Osteocyte (in vitro differentiated cells): ENCODE measurements at regions not wholly inside any gene's neighbourhood (a gene's known extent, or its start where the extent isn't known, plus 50 kb on each side); places are given as distances from the start of the nearest gene placed in this dataset.
A peak's percentile ranks its signal among the peaks of the same experiment; 100 is the strongest.

ENCODE experiments used
- DNase-seq: peaks from one replicate; pipeline ENCODE4 v3.0.0; 2021; ENCODE audit warnings: mixed read lengths; ENCODE audit not compliant: unreplicated experiment; ENCODE audit errors: extremely low spot score
- H3K27ac Mint-ChIP-seq: one replicate; pipeline ENCODE4 v1.8.0; 2021; ENCODE audit warnings: mild to moderate bottlenecking, mixed read lengths; ENCODE audit not compliant: unreplicated experiment
- H3K27me3 Mint-ChIP-seq: one replicate; pipeline ENCODE4 v1.8.0; 2021; ENCODE audit warnings: mixed read lengths; ENCODE audit not compliant: unreplicated experiment
- H3K36me3 Mint-ChIP-seq: one replicate; pipeline ENCODE4 v1.8.0; 2021; ENCODE audit warnings: mixed read lengths; ENCODE audit not compliant: unreplicated experiment
- H3K4me1 Mint-ChIP-seq: one replicate; pipeline ENCODE4 v1.8.0; 2021; ENCODE audit warnings: mixed read lengths; ENCODE audit not compliant: unreplicated experiment
- H3K4me3 Mint-ChIP-seq: one replicate; pipeline ENCODE4 v1.8.0; 2021; ENCODE audit warnings: mild to moderate bottlenecking, moderate library complexity, mixed read lengths; ENCODE audit not compliant: unreplicated experiment
- H3K9me3 Mint-ChIP-seq: one replicate; pipeline ENCODE4 v1.8.0; 2021; ENCODE audit warnings: mixed read lengths; ENCODE audit not compliant: unreplicated experiment
- TF ChIP-seq, protein P1 (sequence below): fragments of 200-600 bp; sonication (generic); IDR thresholded peaks from 2 replicates; pipeline ENCODE4 v1.5.0; 2021; ENCODE audit warnings: antibody characterized with exemption, mild to moderate bottlenecking, moderate library complexity

DNA sequence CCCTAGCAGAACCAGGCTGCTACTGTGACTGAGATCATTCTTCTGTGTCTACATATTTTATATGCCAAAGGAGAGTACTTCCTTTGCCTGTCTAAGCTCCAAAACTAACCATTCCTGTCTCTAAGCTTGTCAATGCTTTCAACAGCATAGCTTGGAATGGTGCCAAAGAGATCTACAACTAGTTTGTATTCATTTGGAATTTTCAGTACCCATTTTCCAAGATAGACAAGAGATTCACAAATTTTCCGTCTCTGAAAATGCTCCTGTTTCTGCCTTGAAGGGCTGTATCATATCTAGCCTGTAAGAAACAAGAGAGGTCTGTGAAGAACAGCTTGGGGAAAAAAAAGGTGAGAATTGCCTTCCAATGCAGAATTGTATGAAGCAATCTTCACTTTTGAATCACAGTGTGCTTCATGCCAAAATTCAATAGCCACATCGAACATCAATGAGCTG, 334.4 kb upstream of the ACTBL2 start:
- no peak overlapping the region for H3K27ac Mint-ChIP-seq
- no peak for DNase-seq
- no peaks in the 10 kb centered on the region for H3K36me3 Mint-ChIP-seq
- no peaks in the 10 kb centered on the region for H3K9me3 Mint-ChIP-seq
- H3K4me1 Mint-ChIP-seq, result peaks cover 31% of the 10 kb centered on the region
- no peak overlapping the region for H3K4me3 Mint-ChIP-seq
- TF ChIP-seq, protein P1, sequence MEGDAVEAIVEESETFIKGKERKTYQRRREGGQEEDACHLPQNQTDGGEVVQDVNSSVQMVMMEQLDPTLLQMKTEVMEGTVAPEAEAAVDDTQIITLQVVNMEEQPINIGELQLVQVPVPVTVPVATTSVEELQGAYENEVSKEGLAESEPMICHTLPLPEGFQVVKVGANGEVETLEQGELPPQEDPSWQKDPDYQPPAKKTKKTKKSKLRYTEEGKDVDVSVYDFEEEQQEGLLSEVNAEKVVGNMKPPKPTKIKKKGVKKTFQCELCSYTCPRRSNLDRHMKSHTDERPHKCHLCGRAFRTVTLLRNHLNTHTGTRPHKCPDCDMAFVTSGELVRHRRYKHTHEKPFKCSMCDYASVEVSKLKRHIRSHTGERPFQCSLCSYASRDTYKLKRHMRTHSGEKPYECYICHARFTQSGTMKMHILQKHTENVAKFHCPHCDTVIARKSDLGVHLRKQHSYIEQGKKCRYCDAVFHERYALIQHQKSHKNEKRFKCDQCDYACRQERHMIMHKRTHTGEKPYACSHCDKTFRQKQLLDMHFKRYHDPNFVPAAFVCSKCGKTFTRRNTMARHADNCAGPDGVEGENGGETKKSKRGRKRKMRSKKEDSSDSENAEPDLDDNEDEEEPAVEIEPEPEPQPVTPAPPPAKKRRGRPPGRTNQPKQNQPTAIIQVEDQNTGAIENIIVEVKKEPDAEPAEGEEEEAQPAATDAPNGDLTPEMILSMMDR, result no peak
- H3K27me3 Mint-ChIP-seq, result no peaks in the 10 kb centered on the region

DNA sequence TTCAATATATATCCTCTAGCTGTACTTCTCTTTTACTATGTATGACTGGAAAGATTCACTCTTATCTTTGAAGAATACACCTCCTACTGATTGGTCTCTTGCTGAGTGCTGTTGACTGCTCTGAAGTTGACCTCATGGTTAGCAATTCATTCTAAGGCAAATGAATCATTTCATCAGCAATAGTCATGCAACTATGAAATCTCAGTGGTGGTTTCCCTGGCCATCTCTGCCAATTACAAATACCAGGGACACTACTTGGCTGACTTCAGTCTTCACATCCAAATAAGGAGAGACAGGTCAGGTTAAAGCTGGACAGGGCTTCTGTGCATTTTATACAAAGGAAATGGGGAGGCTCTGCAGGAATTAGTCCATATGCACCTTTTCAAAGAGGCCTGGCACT, 333.5 kb upstream of the ACTBL2 start:
- peak overlapping the region; percentile 61 for H3K27ac Mint-ChIP-seq
- TF ChIP-seq, protein P1, result no peak
- no peaks in the 10 kb centered on the region for H3K36me3 Mint-ChIP-seq
- no peaks in the 10 kb centered on the region for H3K9me3 Mint-ChIP-seq
- no peaks in the 10 kb centered on the region for H3K27me3 Mint-ChIP-seq
- DNase-seq, result no peak
- peaks cover 31% of the 10 kb centered on the region for H3K4me1 Mint-ChIP-seq
- H3K4me3 Mint-ChIP-seq, result no peak overlapping the region

DNA sequence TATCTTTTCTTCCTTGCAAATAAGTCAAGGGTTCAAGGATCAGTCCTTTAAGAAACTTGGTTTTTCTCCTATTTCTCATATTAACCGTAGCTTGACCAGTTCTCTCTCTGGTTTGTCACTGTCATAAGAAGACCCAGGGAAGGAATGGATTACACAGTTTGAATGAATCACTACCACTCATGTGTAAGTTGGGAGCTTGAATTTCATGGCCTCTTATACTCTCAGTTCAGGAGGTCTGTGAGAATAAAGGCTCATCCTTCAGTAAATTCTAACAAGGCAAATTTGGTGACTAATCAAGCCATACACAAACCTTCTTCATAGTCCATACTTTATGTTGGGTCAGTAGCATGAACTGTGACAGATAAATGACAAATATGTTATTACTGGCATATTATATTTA, 323.1 kb upstream of the ACTBL2 start:
- Mint-ChIP-seq H3K4me1 (peaks cover 47% of the 10 kb centered on the region), H3K36me3 (no peaks in the 10 kb centered on the region)

DNA sequence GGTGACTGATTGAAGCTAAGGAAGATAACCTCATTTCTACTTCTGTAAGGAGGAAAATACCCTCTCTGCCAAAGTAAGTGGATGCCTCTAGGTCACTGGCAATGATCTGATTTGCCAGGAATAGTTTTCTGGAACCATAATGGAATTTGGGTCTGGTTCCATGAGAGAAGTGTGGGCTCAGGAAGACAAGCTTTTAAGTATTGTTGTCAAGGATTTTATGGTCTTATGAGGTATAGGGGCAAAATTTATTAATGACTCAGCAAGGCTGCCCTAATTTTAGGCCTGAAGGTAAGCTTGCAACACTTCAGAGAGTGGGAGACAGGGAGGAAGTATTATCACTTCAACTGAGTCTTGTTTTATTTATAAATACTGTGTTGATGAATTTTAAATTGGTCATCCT, 322.6 kb upstream of the ACTBL2 start:
- TF ChIP-seq, protein P1, result no peak
- Mint-ChIP-seq H3K4me1 (peaks cover 47% of the 10 kb centered on the region), H3K27ac (peak overlapping the region; percentile 86), H3K4me3 (no peak overlapping the region), H3K36me3 (no peaks in the 10 kb centered on the region), H3K9me3 (no peaks in the 10 kb centered on the region), H3K27me3 (no peaks in the 10 kb centered on the region)
- no peak for DNase-seq

More for the DNA sequence above, 323.1 kb upstream of the ACTBL2 start:
- no peak for DNase-seq
- H3K9me3 Mint-ChIP-seq, result no peaks in the 10 kb centered on the region
- H3K27me3 Mint-ChIP-seq, result no peaks in the 10 kb centered on the region
- TF ChIP-seq, protein P1, result no peak
- H3K4me3 Mint-ChIP-seq, result no peak overlapping the region
- H3K27ac Mint-ChIP-seq, result no peak overlapping the region

DNA sequence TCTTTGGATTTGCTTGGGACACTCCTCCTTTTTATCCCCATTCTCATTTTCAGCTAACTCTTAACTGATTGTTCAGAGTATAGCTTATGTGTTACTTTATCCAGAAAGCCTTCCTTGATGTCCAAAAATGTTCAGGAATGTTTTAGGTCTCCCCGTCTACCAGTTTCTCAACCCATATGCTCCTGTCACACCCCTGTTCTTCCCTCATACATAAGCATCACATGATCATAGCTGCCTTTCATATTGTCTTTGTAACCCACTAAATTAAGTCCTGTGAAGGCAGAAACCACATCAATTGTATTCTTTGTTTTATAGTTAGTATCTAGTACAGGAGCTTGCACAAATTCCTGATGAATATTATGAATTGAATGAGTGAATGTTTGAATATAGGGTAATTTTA, 321.9 kb upstream of the ACTBL2 start:
- DNase-seq, result no peak
- Mint-ChIP-seq H3K4me3 (no peak overlapping the region), H3K27ac (peak overlapping the region; percentile 86), H3K27me3 (no peaks in the 10 kb centered on the region), H3K9me3 (no peaks in the 10 kb centered on the region), H3K36me3 (no peaks in the 10 kb centered on the region), H3K4me1 (peaks cover 47% of the 10 kb centered on the region)
- TF ChIP-seq, protein P1, result no peak
